H9 (cell line): ENCODE measurements at regions not wholly inside any gene's neighbourhood (a gene's known extent, or its start where the extent isn't known, plus 50 kb on each side); places are given as distances from the start of the nearest gene placed in this dataset.
A peak's percentile ranks its signal among the peaks of the same experiment; 100 is the strongest.

Experiments
- DNase-seq: peaks from one replicate; pipeline ENCODE4 v3.0.0-alpha.2; 2017
- H2AFZ ChIP-seq: one replicate; pipeline ENCODE4 v1.6.1; 2013; ENCODE audit warnings: mild to moderate bottlenecking, low read length, control low read depth, moderate library complexity
- H2AK5ac ChIP-seq: 2 replicates; pipeline ENCODE4 v1.6.1; 2013; ENCODE audit warnings: low read length, control low read depth, mixed read lengths; ENCODE audit not compliant: insufficient read length
- H2BK120ac ChIP-seq: one replicate; pipeline ENCODE4 v1.6.1; 2013; ENCODE audit warnings: low read depth, mild to moderate bottlenecking, low read length, control low read depth, inconsistent platforms; ENCODE audit not compliant: poor library complexity, severe bottlenecking
- H2BK12ac ChIP-seq: 2 replicates; pipeline ENCODE4 v1.6.1; 2013; ENCODE audit warnings: low read length, control low read depth, mixed read lengths, low read depth; ENCODE audit not compliant: insufficient read length
- H2BK15ac ChIP-seq: 2 replicates; pipeline ENCODE4 v1.6.1; 2013; ENCODE audit warnings: low read depth, low read length, control low read depth
- H2BK20ac ChIP-seq: one replicate; pipeline ENCODE4 v1.6.1; 2013; ENCODE audit warnings: low read depth, mild to moderate bottlenecking, low read length, control low read depth, inconsistent platforms; ENCODE audit not compliant: poor library complexity, severe bottlenecking
- H2BK5ac ChIP-seq: 2 replicates; pipeline ENCODE4 v1.6.1; 2013; ENCODE audit warnings: low read length, control low read depth, mixed read lengths; ENCODE audit not compliant: insufficient read length
- H3K14ac ChIP-seq: 2 replicates; pipeline ENCODE4 v1.6.1; 2013; ENCODE audit warnings: low read length, control low read depth; ENCODE audit not compliant: insufficient read depth
- H3K18ac ChIP-seq: 2 replicates; pipeline ENCODE4 v1.6.1; 2013; ENCODE audit warnings: low read depth, mild to moderate bottlenecking, mixed read lengths, low read length, control low read depth; ENCODE audit not compliant: insufficient read length
- H3K23ac ChIP-seq: 2 replicates; pipeline ENCODE4 v1.6.1; 2013; ENCODE audit warnings: low read length, control low read depth, mixed read lengths, low read depth; ENCODE audit not compliant: insufficient read length
- H3K23me2 ChIP-seq: 2 replicates; pipeline ENCODE4 v1.6.1; 2013; ENCODE audit warnings: low read depth, mild to moderate bottlenecking, mixed read lengths, low read length, control low read depth; ENCODE audit not compliant: insufficient read length, poor library complexity, severe bottlenecking
- H3K27ac ChIP-seq: 2 replicates; pipeline ENCODE4 v1.5.1; 2013; ENCODE audit warnings: low read length, control low read depth, mixed read lengths, low read depth; ENCODE audit not compliant: insufficient read length
- H3K27me3 ChIP-seq: 2 replicates; pipeline ENCODE4 v1.6.1; 2013; ENCODE audit warnings: low read length, control low read depth, inconsistent platforms; ENCODE audit not compliant: insufficient read depth
- H3K4ac ChIP-seq: 2 replicates; pipeline ENCODE4 v1.6.1; 2013; ENCODE audit warnings: low read depth, mild to moderate bottlenecking, control low read depth, inconsistent platforms, low read length, moderate library complexity
- H3K4me1 ChIP-seq: 2 replicates; pipeline ENCODE4 v1.6.1; 2013; ENCODE audit warnings: low read length, control low read depth, inconsistent platforms; ENCODE audit not compliant: insufficient read depth
- H3K4me2 ChIP-seq: 2 replicates; pipeline ENCODE4 v1.6.1; 2013; ENCODE audit warnings: low read length, control low read depth, mixed read lengths; ENCODE audit not compliant: insufficient read length, insufficient read depth
- H3K56ac ChIP-seq: 2 replicates; pipeline ENCODE4 v1.6.1; 2013; ENCODE audit warnings: low read depth, mild to moderate bottlenecking, mixed read lengths, low read length, control low read depth; ENCODE audit not compliant: insufficient read length
- H3K79me1 ChIP-seq: 2 replicates; pipeline ENCODE4 v1.6.1; 2013; ENCODE audit warnings: low read depth, mild to moderate bottlenecking, moderate library complexity, low read length, control low read depth, inconsistent platforms; ENCODE audit not compliant: insufficient read depth, poor library complexity, severe bottlenecking
- H3K79me2 ChIP-seq: 2 replicates; pipeline ENCODE4 v1.6.1; 2013; ENCODE audit warnings: low read length, control low read depth, inconsistent platforms; ENCODE audit not compliant: insufficient read depth
- H3K9ac ChIP-seq: 2 replicates; pipeline ENCODE4 v1.6.1; 2013; ENCODE audit warnings: low read length, control low read depth, mixed read lengths; ENCODE audit not compliant: insufficient read length; ENCODE audit errors: extremely low read depth
- H3K9me3 ChIP-seq: one replicate; pipeline ENCODE4 v1.6.1; 2013; ENCODE audit warnings: low read depth, low read length, inconsistent platforms; ENCODE audit not compliant: control insufficient read depth
- H3T11ph ChIP-seq: one replicate; pipeline ENCODE4 v1.6.1; 2013; ENCODE audit warnings: mild to moderate bottlenecking, low read length, control low read depth, inconsistent platforms
- H4K20me1 ChIP-seq: one replicate; pipeline ENCODE4 v1.6.1; 2013; ENCODE audit not compliant: control insufficient read depth, insufficient read length, insufficient read depth
- H4K5ac ChIP-seq: 2 replicates; pipeline ENCODE4 v1.6.1; 2013; ENCODE audit warnings: low read depth, mild to moderate bottlenecking, mixed read lengths, low read length, control low read depth; ENCODE audit not compliant: insufficient read length
- H4K8ac ChIP-seq: replicated peaks from 2 replicates; pipeline ENCODE4 v1.6.1; 2013; ENCODE audit warnings: low read length, control low read depth, mixed read lengths, low read depth; ENCODE audit not compliant: insufficient read length
- H4K91ac ChIP-seq: 2 replicates; pipeline ENCODE4 v1.6.1; 2013; ENCODE audit warnings: low read depth, mild to moderate bottlenecking, moderate library complexity, mixed read lengths, low read length, control low read depth; ENCODE audit not compliant: insufficient read length
- H3K27ac Mint-ChIP-seq, 3 experiments: 2 replicates in 2 of 3; 3 replicates in 1 of 3; pipeline ENCODE4 v1.8.0; 2020 to 2021; ENCODE audit warnings: mixed read lengths in 3 of 3, mild to moderate bottlenecking in 1 of 3, moderate library complexity in 1 of 3
- H3K27me3 Mint-ChIP-seq: 2 replicates; pipeline ENCODE4 v1.8.0; 2021; ENCODE audit warnings: low read depth, mild to moderate bottlenecking, moderate library complexity, mixed read lengths
- H3K36me3 Mint-ChIP-seq, 3 experiments: 2 replicates in 2 of 3; 3 replicates in 1 of 3; pipeline ENCODE4 v1.8.0; 2020 to 2021; ENCODE audit warnings: low read depth in 3 of 3, mixed read lengths in 3 of 3; ENCODE audit not compliant: insufficient read depth in 1 of 3
- H3K4me1 Mint-ChIP-seq, 2 experiments: 2 replicates each; pipeline ENCODE4 v1.8.0; 2020; ENCODE audit warnings: mixed read lengths in 2 of 2
- H3K4me3 Mint-ChIP-seq, 2 experiments: 2 replicates in 1 of 2; 3 replicates in 1 of 2; pipeline ENCODE4 v1.8.0; 2020 to 2021; ENCODE audit warnings: mild to moderate bottlenecking in 2 of 2, mixed read lengths in 2 of 2, moderate library complexity in 1 of 2
- H3K9me3 Mint-ChIP-seq, 2 experiments: 2 replicates in 1 of 2; 3 replicates in 1 of 2; pipeline ENCODE4 v1.8.0; 2020; ENCODE audit warnings: mild to moderate bottlenecking in 2 of 2, mixed read lengths in 2 of 2, moderate library complexity in 1 of 2
- WGBS: extraction: QIAGEN DNeasy Blood & Tissue Kit; methylation state at CpG from one replicate; pipeline ENCODE4 v1.1.7; 2013; ENCODE audit warnings: missing lambda C conversion rate, low lambda C conversion rate, mixed read lengths; ENCODE audit not compliant: insufficient read length; ENCODE audit errors: extremely low coverage; 5-methylcytosine and 5-hydroxymethylcytosine counted together
- TF ChIP-seq, protein P1 (sequence below): fragments of 200-600 bp; sonication (generic); conservative IDR thresholded peaks from 3 replicates; pipeline ENCODE4 v1.8.0; 2021; ENCODE audit warnings: antibody characterized with exemption, mild to moderate bottlenecking

DNA sequence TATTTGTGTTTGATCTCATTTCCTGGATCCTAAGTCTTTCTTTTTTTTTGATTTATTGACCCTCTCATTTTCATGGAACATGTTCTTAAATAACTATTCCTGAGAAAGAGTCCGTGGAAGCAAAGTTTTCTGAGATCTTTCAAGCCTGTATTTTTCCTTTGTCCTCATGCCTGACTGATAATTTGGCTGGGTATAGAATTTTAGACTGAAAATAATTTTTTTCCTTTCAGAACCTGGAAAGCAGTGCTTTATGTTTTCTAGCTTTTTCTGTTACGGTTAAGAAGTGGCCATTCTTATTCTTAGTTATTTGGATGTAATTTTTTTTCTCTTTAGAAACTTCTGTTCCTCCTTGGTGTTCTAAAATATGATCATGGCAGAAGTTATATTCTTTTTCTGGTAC is 82.5 kb downstream of the SEMA4F start:
- H3K9me3 ChIP-seq, result no peaks in the 10 kb centered on the region
- no peaks in the 10 kb centered on the region for H3K27me3 ChIP-seq
- no peak overlapping the region for H3K56ac ChIP-seq
- H3K14ac ChIP-seq, result no peak overlapping the region
- H4K5ac ChIP-seq, result no peak overlapping the region
- no peak overlapping the region for H2AK5ac ChIP-seq
- no peak overlapping the region for H3K18ac ChIP-seq
- peaks cover 39 to 46% of the 10 kb centered on the region in 2 experiments for H3K4me1 Mint-ChIP-seq
- H3K4ac ChIP-seq, result no peak overlapping the region
- no peak overlapping the region for H3K27ac ChIP-seq
- H3K23ac ChIP-seq, result no peak overlapping the region
- H3K79me1 ChIP-seq, result no peaks in the 10 kb centered on the region
- peaks cover 13 to 15% of the 10 kb centered on the region in 2 experiments for H3K9me3 Mint-ChIP-seq
- no peaks in the 10 kb centered on the region for H4K20me1 ChIP-seq
- H3K4me1 ChIP-seq, result peaks cover 12% of the 10 kb centered on the region; the same call in 1 of the 2 replicates
- TF ChIP-seq, protein P1, sequence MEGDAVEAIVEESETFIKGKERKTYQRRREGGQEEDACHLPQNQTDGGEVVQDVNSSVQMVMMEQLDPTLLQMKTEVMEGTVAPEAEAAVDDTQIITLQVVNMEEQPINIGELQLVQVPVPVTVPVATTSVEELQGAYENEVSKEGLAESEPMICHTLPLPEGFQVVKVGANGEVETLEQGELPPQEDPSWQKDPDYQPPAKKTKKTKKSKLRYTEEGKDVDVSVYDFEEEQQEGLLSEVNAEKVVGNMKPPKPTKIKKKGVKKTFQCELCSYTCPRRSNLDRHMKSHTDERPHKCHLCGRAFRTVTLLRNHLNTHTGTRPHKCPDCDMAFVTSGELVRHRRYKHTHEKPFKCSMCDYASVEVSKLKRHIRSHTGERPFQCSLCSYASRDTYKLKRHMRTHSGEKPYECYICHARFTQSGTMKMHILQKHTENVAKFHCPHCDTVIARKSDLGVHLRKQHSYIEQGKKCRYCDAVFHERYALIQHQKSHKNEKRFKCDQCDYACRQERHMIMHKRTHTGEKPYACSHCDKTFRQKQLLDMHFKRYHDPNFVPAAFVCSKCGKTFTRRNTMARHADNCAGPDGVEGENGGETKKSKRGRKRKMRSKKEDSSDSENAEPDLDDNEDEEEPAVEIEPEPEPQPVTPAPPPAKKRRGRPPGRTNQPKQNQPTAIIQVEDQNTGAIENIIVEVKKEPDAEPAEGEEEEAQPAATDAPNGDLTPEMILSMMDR, result no peak
- H3K9ac ChIP-seq, result no peak overlapping the region
- H4K91ac ChIP-seq, result no peak overlapping the region
- H3K79me2 ChIP-seq, result no peaks in the 10 kb centered on the region
- no peaks in the 10 kb centered on the region for H3K23me2 ChIP-seq
- H2BK120ac ChIP-seq, result no peak overlapping the region
- H3K36me3 Mint-ChIP-seq, result peaks cover 11 to 14% (median 12%) of the 10 kb centered on the region in 3 experiments
- H2BK12ac ChIP-seq, result no peak overlapping the region
- no peak overlapping the region for H2AFZ ChIP-seq
- H2BK5ac ChIP-seq, result no peak overlapping the region
- no peak overlapping the region for H3T11ph ChIP-seq
- no CpG with 5 or more reads among the region's 2 CpGs for WGBS
- no peaks in the 10 kb centered on the region; the same call in 1 of the 2 replicates for H3K27me3 Mint-ChIP-seq
- H3K4me3 Mint-ChIP-seq, result no peak overlapping the region
- no peak overlapping the region for H4K8ac ChIP-seq
- H3K27ac Mint-ChIP-seq, result peak overlapping the region in 2 of 3 experiments; percentile 3 to 66; a peak in 1 of 7 replicates
- no peak overlapping the region for H2BK20ac ChIP-seq
- H2BK15ac ChIP-seq, result no peak overlapping the region
- DNase-seq, result no peak
- H3K4me2 ChIP-seq, result no peak overlapping the region
